Renal pelvis (tissue), 1 donor: ENCODE measurements at regions not wholly inside any gene's neighbourhood (a gene's known extent, or its start where the extent isn't known, plus 50 kb on each side); places are given as distances from the start of the nearest gene placed in this dataset.

Experiments
- DNase-seq: peaks from one replicate; pipeline ENCODE4 v3.0.0-alpha.2; 2013

DNA sequence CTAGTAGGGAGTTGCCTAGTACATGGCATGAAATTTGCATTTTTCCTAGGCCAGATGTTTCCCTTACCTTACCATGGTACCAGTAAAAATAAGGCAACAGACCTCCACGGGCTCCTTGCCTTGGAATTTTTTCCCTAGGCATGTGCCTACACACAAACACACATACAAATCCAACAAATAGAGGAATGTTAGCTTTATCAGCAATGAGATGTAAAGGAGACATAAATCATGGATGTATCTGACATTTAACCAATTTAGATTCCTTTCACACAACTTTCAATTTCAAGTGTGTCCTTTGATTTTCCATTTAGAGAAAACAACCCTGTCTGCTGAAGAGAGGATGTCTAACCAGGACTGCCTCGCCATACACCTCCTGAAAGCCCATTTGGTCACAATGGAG, 209.7 kb upstream of the SP4 start:
- DNase-seq: no peak

GRCh38 chr7:21221130-21221529, 206.8 kb upstream of the SP4 start:
- DNase-seq: no peak

DNA sequence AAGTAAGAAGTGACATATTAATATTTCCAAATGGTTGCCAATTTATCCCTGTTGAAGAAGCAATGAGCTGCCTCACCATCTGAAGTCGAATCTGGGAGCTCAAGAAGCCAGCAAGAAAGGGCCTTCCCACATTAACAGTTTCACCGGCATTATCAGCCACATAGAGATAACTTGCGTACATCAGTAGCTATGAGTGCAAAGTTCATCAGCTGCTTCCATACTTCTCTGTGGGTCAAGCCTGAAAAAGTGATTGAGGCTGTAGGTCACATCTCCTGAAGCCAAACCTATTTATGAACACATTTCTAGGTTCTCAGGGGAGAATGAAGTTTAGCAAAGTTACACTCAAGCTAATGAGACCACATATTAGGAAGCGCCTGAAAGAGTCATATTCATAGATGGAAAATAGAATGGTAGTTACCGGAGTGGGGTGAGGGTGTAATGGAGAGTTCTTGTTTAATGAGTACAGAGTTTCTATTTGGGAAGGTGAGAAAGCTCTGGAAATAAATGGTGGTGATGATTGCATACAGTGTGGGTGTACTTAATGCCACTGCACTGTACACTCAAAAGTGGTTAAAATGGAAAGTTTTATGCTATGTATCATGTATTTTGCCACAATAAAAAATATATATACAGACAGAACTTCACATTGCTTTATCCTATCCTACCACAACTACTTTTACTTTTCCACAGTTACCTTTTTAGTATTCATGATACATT, 189.3 kb upstream of the SP4 start:
- no peak for DNase-seq

GRCh38 chr7:21243265-21243664, 184.6 kb upstream of the SP4 start:
- DNase-seq: no peak

DNA sequence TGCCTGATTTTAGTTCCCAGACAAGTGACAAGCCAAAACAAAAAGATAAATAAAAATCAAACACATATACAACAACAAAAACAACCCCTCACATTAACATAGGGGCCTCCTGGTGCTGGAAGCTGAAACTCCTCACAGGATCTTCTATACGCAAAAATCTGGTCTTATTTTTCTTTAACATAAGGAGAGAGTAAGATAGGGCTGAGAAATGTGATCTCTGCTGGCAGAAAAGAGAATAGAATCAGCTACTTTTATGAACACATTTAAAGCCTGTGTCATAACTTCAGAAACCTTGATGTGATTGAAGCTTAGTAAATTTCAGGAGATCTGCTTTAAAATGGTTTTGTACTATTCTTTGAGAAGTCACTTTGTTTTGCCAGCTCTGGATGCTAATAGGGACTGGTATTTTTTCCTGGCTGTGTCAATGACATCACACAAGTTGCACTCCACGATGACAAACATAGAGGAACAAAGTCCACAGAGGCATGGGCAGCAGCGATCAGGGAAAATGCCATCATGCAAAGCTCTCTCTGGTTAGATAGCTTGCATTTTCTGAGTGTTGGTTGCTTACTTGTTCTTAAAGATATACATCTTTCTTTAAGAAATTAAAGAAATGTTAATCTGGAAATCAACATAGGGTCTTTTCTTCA, 176.6 kb upstream of the SP4 start:
- DNase-seq: no peak

GRCh38 chr7:21253740-21254687, 173.9 kb upstream of the SP4 start:
- peak; percentile 84 for DNase-seq

GRCh38 chr7:21256310-21256877, 171.5 kb upstream of the SP4 start:
- DNase-seq: peak; percentile 42

GRCh38 chr7:21260939-21261338, 166.9 kb upstream of the SP4 start:
- no peak for DNase-seq

DNA sequence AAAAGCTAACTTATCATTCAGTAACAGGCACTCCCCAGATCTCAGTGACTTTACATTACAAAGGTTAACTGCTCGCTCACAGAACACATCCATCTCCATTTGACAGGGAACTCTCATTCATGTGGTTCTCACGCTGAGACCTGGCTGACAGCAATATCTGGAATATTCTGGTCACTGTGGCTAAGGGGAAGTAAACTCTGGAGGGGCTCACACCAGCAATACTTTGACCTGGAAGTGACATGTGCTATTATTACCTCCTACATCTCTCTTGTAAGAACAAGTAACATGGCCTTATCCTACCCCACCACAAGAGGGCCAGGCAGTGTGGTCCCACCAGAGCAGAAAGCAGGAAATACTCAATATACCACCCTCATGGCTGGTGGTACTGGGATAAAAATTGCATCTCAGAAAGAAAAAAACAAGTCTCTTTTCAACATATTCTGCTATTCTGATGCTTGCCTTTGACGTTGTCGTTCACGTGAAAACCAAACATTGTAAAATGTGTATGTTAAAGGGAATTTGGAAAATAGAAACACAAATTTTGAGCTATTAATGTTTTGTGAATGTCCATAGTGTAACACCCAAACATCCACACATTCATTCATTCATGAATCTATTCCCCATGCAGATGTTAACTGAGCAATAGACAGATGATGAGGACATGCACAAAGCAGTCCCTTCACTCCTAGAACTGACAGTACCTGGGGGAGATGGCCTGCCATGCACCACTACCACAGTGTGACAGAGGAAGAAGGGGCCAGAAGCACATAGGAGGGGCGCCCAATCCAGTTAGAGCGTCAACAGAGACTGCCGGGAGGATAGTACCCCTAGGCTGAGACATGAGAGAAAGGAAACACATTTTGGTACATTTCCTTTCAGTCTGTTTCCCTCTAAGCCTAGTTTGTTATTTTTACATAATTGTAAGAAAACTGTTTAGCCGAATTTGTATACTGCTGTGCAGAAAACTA, 166.0 kb upstream of the SP4 start:
- no peak for DNase-seq

DNA sequence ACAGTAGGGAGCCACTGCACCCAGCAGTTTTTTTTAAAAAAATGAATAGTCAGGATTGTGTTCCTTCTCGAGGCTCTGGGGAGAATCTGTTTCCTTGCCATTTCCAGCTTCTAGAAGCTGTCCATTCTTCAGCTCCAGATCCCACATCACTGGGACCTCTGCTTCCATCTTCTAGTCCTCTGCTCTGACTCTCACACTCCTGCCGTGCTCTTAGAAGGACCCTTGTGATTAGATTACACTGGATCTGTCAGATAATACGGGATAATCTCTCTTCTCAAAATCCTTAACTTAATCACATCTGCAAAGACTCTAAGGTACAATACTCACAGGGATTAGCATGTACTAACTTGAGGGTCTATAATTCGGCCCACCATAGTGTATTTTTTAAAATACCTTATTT, 158.9 kb upstream of the SP4 start:
- DNase-seq: no peak

- DNase-seq: no peak
Measured at GRCh38 chr7:21276471-21277035, 151.3 kb upstream of the SP4 start.

- no peak for DNase-seq
Measured at GRCh38 chr7:21278944-21279343, 148.9 kb upstream of the SP4 start.

DNA sequence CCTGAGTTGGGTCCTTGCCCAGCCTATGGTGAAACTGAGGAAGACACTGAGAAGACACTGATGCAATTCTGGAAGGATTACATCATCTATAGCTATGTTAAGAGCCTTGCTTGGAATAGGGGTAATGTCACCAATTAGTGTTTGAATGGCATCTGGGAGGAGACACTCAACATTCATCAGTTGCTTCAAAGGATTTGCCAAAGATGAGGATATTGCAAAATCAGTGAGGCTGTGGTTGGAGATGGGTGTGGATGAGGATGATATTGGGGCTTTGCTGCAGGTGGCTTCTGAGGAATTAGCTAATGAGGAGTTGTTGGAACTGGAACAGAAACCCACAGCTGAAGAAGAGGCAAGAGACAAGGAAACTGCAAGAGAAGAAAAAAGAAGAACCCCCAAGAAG, 146.7 kb upstream of the SP4 start:
- no peak for DNase-seq

GRCh38 chr7:21293771-21294170, 134.1 kb upstream of the SP4 start:
- DNase-seq: no peak

GRCh38 chr7:21299766-21300165, 128.1 kb upstream of the SP4 start:
- DNase-seq: no peak

GRCh38 chr7:21300692-21301091, 127.2 kb upstream of the SP4 start:
- no peak for DNase-seq

- no peak for DNase-seq
Measured at GRCh38 chr7:21304808-21305375, 123.0 kb upstream of the SP4 start.

DNA sequence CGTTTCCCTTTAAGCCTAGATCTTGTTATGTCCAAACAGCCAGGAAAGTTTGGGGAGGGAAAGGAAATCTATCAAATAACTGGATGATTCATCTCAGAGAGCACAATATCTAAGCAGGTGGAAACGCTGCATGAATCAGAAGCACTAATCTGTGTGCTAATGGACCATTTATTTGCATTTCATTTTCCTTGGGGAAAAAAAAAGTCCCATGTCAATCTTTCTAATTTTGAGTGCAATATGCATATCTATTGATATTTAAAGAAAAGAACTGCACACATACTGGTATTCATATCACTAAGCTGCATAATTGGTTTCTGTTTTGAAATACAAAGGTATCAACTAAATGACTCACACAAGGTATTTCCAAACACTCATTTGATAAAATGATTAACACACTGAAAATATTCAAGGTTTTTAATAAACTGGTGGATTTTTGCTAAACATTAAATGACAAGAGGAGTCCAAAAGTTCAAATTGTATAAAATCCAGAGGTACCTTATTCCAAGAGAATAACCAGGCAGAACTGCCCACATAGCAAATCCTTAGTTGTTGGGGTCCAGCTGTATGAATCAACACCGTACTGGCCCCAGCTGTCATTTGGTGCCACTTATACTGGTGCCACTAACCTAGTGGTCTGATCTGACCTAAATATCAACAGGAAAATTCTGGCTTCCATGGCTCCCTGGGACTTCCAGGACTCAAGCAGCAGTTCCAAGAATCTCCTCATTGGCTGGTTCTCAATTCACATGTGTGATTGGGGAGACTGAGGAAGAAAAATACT, 122.2 kb upstream of the SP4 start:
- no peak for DNase-seq

DNA sequence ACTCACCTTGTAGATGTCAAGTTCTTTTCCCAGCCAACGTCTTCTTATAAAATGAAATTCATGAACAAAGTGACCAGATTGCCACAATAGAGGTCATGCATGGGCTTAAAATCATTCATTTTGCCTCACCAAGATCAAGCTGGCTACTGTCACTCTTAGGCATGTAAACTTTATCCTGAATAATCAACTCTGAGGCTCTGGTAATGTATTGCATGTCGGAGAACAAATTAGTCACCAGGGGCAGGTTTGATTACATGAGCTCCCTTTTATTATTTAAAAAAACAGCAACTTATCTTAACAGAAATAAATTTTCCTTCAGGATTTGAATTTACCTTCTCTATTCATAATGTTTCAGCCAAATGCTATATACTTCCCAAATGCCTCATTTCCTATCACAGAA, 112.9 kb upstream of the SP4 start:
- DNase-seq: no peak
